ENCODE measurements at regions not wholly inside any gene's neighbourhood (a gene's known extent, or its start where the extent isn't known, plus 50 kb on each side); places are given as distances from the start of the nearest gene placed in this dataset.
A peak's percentile ranks its signal among the peaks of the same experiment; 100 is the strongest.

DNA sequence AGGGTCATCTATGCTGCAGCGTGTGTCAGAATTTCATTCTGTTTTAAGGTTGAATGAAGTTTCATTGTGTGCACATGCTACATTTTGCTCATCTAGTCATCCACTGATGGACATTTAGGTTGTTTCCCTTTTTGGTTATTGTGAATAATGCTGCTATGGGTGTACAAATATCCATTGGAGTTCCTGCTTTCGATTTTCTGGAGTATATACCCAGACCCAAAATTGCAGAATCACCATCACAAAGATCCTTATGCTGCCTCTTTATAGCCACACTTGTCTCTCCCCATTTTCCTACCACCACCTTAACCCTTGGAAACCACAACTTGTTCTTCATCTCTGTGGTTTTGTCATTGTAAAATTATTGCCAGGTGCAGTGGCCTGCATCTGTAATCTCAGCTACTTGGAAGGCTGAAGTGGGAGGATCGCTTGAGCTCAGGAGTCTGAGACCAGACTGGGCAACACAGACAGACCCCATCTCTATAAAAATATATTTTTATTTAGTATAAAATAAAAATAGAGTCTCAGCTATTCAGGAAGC, 166.2 kb downstream of the HSD17B3 start:
- DNase-seq, result no peak
- Histone ChIP-seq H3K4me1 (peaks cover 33 to 61% (median 47%) of the 10 kb centered on the region in 4 donors), H3K27me3 (no peaks in the 10 kb centered on the region), H3K4me3 (no peak overlapping the region), H3K36me3 (no peaks in the 10 kb centered on the region), H3K27ac (peak overlapping the region in 2 of 5 donors; percentile 5 to 77), H3K9me3 (no peaks in the 10 kb centered on the region)
- WGBS, 5 donors, result 78 to 92% (median 88%) methylated on average over 3 of the region's 3 CpGs
- intact Hi-C loops (cut with DNase I; ENCODE audit: low total_unique reads), result no loop called here
- TF ChIP-seq, protein P1, sequence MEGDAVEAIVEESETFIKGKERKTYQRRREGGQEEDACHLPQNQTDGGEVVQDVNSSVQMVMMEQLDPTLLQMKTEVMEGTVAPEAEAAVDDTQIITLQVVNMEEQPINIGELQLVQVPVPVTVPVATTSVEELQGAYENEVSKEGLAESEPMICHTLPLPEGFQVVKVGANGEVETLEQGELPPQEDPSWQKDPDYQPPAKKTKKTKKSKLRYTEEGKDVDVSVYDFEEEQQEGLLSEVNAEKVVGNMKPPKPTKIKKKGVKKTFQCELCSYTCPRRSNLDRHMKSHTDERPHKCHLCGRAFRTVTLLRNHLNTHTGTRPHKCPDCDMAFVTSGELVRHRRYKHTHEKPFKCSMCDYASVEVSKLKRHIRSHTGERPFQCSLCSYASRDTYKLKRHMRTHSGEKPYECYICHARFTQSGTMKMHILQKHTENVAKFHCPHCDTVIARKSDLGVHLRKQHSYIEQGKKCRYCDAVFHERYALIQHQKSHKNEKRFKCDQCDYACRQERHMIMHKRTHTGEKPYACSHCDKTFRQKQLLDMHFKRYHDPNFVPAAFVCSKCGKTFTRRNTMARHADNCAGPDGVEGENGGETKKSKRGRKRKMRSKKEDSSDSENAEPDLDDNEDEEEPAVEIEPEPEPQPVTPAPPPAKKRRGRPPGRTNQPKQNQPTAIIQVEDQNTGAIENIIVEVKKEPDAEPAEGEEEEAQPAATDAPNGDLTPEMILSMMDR (IDR thresholded peaks at IDR 0.05), result no peak
- TF ChIP-seq POLR2A (IDR thresholded peaks at IDR 0.05) (no peak), POLR2AphosphoS5 (IDR thresholded peaks at IDR 0.05) (no peak), EP300 (IDR thresholded peaks at IDR 0.05) (no peak)

- Histone ChIP-seq H3K36me3 (no peaks in the 10 kb centered on the region), H3K27me3 (no peaks in the 10 kb centered on the region), H3K4me1 (peaks cover 32 to 55% (median 43%) of the 10 kb centered on the region in 4 donors), H3K4me3 (no peak overlapping the region), H3K27ac (peak overlapping the region in 2 of 5 donors; percentile 5 to 77), H3K9me3 (no peaks in the 10 kb centered on the region)
- no peak for TF ChIP-seq EP300 (IDR thresholded peaks at IDR 0.05)
- no peak for TF ChIP-seq POLR2A (IDR thresholded peaks at IDR 0.05)
- no peak for TF ChIP-seq POLR2AphosphoS5 (IDR thresholded peaks at IDR 0.05)
- TF ChIP-seq, protein P1 (IDR thresholded peaks at IDR 0.05), result no peak
- no peak for DNase-seq
- 58 to 69% (median 62%) methylated on average over 9 of the region's 9 CpGs for WGBS, 5 donors
- intact Hi-C loops (cut with DNase I; ENCODE audit: low total_unique reads), result no loop called here
Measured at GRCh38 chr9:96135076-96135752, 166.8 kb downstream of the HSD17B3 start.

- intact Hi-C loops (cut with DNase I; ENCODE audit: low total_unique reads), result no loop called here
- Histone ChIP-seq H3K27ac (no peak overlapping the region), H3K4me1 (peaks cover 17 to 38% (median 26%) of the 10 kb centered on the region in 4 donors), H3K9me3 (no peaks in the 10 kb centered on the region), H3K36me3 (no peaks in the 10 kb centered on the region), H3K27me3 (no peaks in the 10 kb centered on the region), H3K4me3 (no peak overlapping the region)
- WGBS, 5 donors, result 63 to 82% (median 75%) methylated on average over 6 of the region's 6 CpGs
- TF ChIP-seq POLR2AphosphoS5 (IDR thresholded peaks at IDR 0.05) (no peak), EP300 (IDR thresholded peaks at IDR 0.05) (no peak), POLR2A (IDR thresholded peaks at IDR 0.05) (no peak)
- TF ChIP-seq, protein P1 (IDR thresholded peaks at IDR 0.05), result no peak
- no peak for DNase-seq
Measured at GRCh38 chr9:96133321-96134021, 168.5 kb downstream of the HSD17B3 start.

DNA sequence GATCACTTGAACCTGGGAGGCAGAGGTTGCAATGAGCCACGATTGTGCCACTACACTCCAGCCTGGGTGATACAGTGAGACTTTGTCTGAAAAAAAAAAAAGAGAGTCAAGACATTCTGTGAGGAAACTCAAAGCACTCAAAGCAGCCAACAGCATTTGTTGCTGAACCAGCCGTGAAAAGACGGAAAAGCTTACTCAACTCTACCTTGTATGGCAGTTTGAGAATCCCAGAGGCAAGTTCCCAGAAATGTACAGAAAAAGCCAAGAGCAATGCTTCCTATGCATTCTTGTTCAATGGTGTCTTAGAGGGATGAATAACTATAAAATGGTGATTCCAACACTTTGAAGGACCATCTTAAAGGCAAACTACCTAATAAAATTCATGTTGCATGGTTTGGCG, 170.2 kb downstream of the HSD17B3 start:
- H3K4me3 ChIP-seq, result no peak overlapping the region
- no peak for DNase-seq
- WGBS, 5 donors, result 86 to 92% (median 91%) methylated on average over 4 of the region's 4 CpGs
- H3K27ac ChIP-seq, result no peak overlapping the region
- no peaks in the 10 kb centered on the region for H3K9me3 ChIP-seq
- TF ChIP-seq POLR2AphosphoS5 (IDR thresholded peaks at IDR 0.05) (no peak), POLR2A (IDR thresholded peaks at IDR 0.05) (no peak), EP300 (IDR thresholded peaks at IDR 0.05) (no peak)
- TF ChIP-seq, protein P1 (IDR thresholded peaks at IDR 0.05), result no peak
- H3K36me3 ChIP-seq, result no peaks in the 10 kb centered on the region
- intact Hi-C loops (cut with DNase I; ENCODE audit: low total_unique reads), result no loop called here
- H3K4me1 ChIP-seq, result peaks cover under 1 to 23% (median 13%) of the 10 kb centered on the region in 4 donors
- no peaks in the 10 kb centered on the region for H3K27me3 ChIP-seq

Measured in stomach (tissue), 8 donors.